ENCODE measurements at regions not wholly inside any gene's neighbourhood (a gene's known extent, or its start where the extent isn't known, plus 50 kb on each side); places are given as distances from the start of the nearest gene placed in this dataset.

DNA sequence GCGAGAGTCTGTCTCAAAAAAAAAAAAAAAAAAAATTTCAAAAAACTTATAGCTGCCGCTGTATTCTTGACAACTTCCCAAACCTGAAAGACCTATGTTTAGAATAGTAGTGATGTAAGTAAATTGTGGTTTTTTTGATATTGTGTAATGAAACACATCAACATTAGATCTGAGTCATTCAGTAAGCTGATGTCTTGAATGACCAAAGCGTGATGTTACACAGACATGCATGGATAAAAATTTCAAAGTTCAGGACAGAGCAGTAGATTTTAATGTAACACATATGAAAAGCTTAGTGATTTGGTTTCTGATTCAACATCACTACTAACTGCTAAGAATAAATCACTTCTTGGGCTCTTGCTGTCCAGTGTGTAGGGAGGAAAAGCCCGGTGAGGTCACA is 69.3 kb upstream of the MEX3C start:
- peaks cover 0 to 12% (median 10%) of the 10 kb centered on the region in 10 experiments; a peak in 13 of 20 replicates for H3K4me1 ChIP-seq
- no peaks in the 10 kb centered on the region for H3K36me3 ChIP-seq
- no peaks in the 10 kb centered on the region for H3K27me3 ChIP-seq
- H4K20me1 ChIP-seq: no peaks in the 10 kb centered on the region
- H3K9ac ChIP-seq: no peak overlapping the region
- peak overlapping the region in 9 of 11 experiments; percentile 3 to 72 (median 52); a peak in 14 of 22 replicates for H3K4me2 ChIP-seq
- peaks cover 14 to 28% (median 23%) of the 10 kb centered on the region in 11 experiments for H3K9me3 ChIP-seq (replicated peaks in 1 of 11)
- TF ChIP-seq Cebpa-rat (IDR thresholded peaks at IDR 0.05): no peak
- H3K27ac ChIP-seq: peak overlapping the region in 7 of 11 experiments; percentile 10 to 59 (median 35); a peak in 8 of 22 replicates
- H3K4me3 ChIP-seq: no peak overlapping the region

- H3K9me3 ChIP-seq (replicated peaks in 1 of 11): peaks cover 11 to 17% (median 17%) of the 10 kb centered on the region in 11 experiments
- no peaks in the 10 kb centered on the region for H4K20me1 ChIP-seq
- H3K4me3 ChIP-seq: no peak overlapping the region
- no peaks in the 10 kb centered on the region for H3K27me3 ChIP-seq
- H3K27ac ChIP-seq: no peak overlapping the region
- TF ChIP-seq Cebpa-rat (IDR thresholded peaks at IDR 0.05): no peak
- no peaks in the 10 kb centered on the region for H3K36me3 ChIP-seq
- no peak overlapping the region for H3K9ac ChIP-seq
- no peak overlapping the region for H3K4me2 ChIP-seq
- peaks cover 0 to 16% (median 8%) of the 10 kb centered on the region in 10 experiments; a peak in 9 of 20 replicates for H3K4me1 ChIP-seq
Observed at GRCh38 chr18:51273437-51273836, 76.0 kb upstream of the MEX3C start.

DNA sequence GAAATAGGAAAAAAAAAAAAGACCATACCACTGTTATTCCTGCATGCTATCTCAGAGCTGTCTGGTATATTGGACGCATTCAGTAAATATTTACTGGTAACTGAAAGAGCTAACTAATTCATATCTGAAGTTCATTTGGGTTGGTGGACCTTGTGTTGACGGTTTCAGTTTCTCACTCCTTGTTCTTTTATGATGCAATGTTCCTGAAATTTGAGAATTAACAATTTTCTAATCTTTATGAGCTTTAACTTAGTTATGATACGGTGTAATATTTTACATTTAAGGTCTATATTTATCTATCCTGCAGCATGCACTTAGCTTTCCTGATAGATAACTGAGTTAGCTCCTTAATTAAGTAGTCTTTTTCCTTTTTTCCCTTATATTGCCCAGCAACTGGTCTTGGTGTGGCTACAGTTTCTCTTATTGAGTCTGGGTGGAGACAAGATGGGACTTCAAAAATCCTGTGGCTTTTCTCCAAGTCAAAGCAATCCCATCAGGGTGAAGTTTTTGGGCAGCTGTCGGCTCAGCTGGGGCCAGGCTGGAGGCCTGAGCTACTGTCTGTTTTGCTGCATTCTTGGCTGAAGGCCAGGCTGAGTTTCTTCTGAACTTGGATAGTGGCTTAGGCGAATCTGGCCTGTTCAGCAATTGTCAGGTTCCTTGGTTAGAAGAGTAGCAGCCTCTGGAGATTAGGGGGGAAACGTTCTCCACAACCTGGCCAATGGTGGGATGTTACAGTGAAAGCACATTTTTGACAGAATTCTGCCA is 78.4 kb upstream of the MEX3C start:
- peaks cover under 1 to 8% (median 5%) of the 10 kb centered on the region in 11 experiments; a peak in 15 of 22 replicates for H3K9me3 ChIP-seq (replicated peaks in 1 of 11)
- H3K36me3 ChIP-seq: no peaks in the 10 kb centered on the region
- no peak for TF ChIP-seq Cebpa-rat (IDR thresholded peaks at IDR 0.05)
- H3K4me3 ChIP-seq: no peak overlapping the region
- no peaks in the 10 kb centered on the region for H3K27me3 ChIP-seq
- H3K27ac ChIP-seq: 0 out of 22 replicates have a peak overlapping the region, but pooled peaks of 1 of the 11 experiments have one; percentile 4
- peaks cover 0 to 16% (median 8%) of the 10 kb centered on the region in 10 experiments; a peak in 9 of 20 replicates for H3K4me1 ChIP-seq
- H3K9ac ChIP-seq: no peak overlapping the region
- H4K20me1 ChIP-seq: no peaks in the 10 kb centered on the region
- H3K4me2 ChIP-seq: peak overlapping the region in 7 of 11 experiments; percentile 1 to 44 (median 36); a peak in 11 of 22 replicates

- no peaks in the 10 kb centered on the region for H3K27me3 ChIP-seq
- no peak overlapping the region for H3K9ac ChIP-seq
- H3K4me2 ChIP-seq: no peak overlapping the region
- H3K27ac ChIP-seq: no peak overlapping the region
- no peaks in the 10 kb centered on the region for H4K20me1 ChIP-seq
- no peak overlapping the region for H3K4me3 ChIP-seq
- peaks cover 0 to 16% (median 8%) of the 10 kb centered on the region in 10 experiments; a peak in 9 of 20 replicates for H3K4me1 ChIP-seq
- no peaks in the 10 kb centered on the region for H3K36me3 ChIP-seq
- H3K9me3 ChIP-seq (replicated peaks in 1 of 11): no peaks in the 10 kb centered on the region
- TF ChIP-seq Cebpa-rat (IDR thresholded peaks at IDR 0.05): no peak
Observed at GRCh38 chr18:51278045-51278649, 80.7 kb upstream of the MEX3C start.

GRCh38 chr18:51279367-51279984 is 82.0 kb upstream of the MEX3C start:
- Histone ChIP-seq H4K20me1 (no peaks in the 10 kb centered on the region), H3K4me1 (peaks cover 0 to 16% (median 8%) of the 10 kb centered on the region in 10 experiments; a peak in 9 of 20 replicates), H3K27me3 (no peaks in the 10 kb centered on the region), H3K9me3 (replicated peaks in 1 of 11) (no peaks in the 10 kb centered on the region), H3K4me2 (no peak overlapping the region), H3K4me3 (no peak overlapping the region), H3K36me3 (no peaks in the 10 kb centered on the region), H3K27ac (no peak overlapping the region), H3K9ac (no peak overlapping the region)
- TF ChIP-seq Cebpa-rat (IDR thresholded peaks at IDR 0.05): no peak

- peaks cover 4 to 18% (median 12%) of the 10 kb centered on the region in 11 experiments; a peak in 16 of 22 replicates for H3K9me3 ChIP-seq (replicated peaks in 1 of 11)
- peaks cover 0 to 16% (median 11%) of the 10 kb centered on the region in 10 experiments; a peak in 13 of 20 replicates for H3K4me1 ChIP-seq
- no peak overlapping the region for H3K4me2 ChIP-seq
- no peak overlapping the region for H3K4me3 ChIP-seq
- H3K36me3 ChIP-seq: no peaks in the 10 kb centered on the region
- no peak overlapping the region for H3K9ac ChIP-seq
- no peak overlapping the region for H3K27ac ChIP-seq
- TF ChIP-seq Cebpa-rat (IDR thresholded peaks at IDR 0.05): no peak
- H3K27me3 ChIP-seq: no peaks in the 10 kb centered on the region
- no peaks in the 10 kb centered on the region for H4K20me1 ChIP-seq
Observed at GRCh38 chr18:51287818-51288508, 90.5 kb upstream of the MEX3C start.

- Histone ChIP-seq H3K27ac (no peak overlapping the region), H4K20me1 (no peaks in the 10 kb centered on the region), H3K4me1 (peaks cover 0 to 16% (median 11%) of the 10 kb centered on the region in 10 experiments; a peak in 13 of 20 replicates), H3K4me2 (no peak overlapping the region), H3K9ac (no peak overlapping the region), H3K36me3 (no peaks in the 10 kb centered on the region), H3K4me3 (no peak overlapping the region), H3K27me3 (no peaks in the 10 kb centered on the region), H3K9me3 (replicated peaks in 1 of 11) (peaks cover 4 to 18% (median 12%) of the 10 kb centered on the region in 11 experiments; a peak in 16 of 22 replicates)
- TF ChIP-seq Cebpa-rat (IDR thresholded peaks at IDR 0.05): no peak
Observed at GRCh38 chr18:51288582-51288981, 91.1 kb upstream of the MEX3C start.

DNA sequence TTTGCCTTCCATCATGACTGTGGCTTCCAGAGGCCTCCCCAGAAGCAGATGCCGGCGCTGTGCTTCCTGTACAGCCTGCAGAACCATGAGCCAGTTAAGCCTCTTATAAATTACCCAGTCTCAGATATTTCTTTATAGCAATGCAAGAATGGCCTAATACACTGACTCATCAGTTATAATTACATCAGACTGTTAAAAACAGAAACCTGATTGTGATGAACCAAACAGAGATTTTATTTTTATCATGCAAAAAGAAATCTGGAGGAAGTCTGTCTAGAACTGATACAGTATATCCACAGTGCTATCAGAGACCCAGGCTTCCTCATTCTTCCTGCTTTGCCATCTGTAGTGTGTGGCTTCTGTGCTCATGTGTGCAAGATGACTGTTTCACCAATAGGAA is 93.4 kb upstream of the MEX3C start:
- Histone ChIP-seq H3K36me3 (no peaks in the 10 kb centered on the region), H3K27me3 (no peaks in the 10 kb centered on the region), H3K4me1 (peaks cover 5 to 21% (median 13%) of the 10 kb centered on the region in 10 experiments; a peak in 18 of 20 replicates), H3K4me2 (peak overlapping the region in 2 of 11 experiments; percentile 18 to 42; a peak in 2 of 22 replicates), H3K9me3 (replicated peaks in 1 of 11) (peaks cover 4 to 22% (median 12%) of the 10 kb centered on the region in 11 experiments; a peak in 17 of 22 replicates), H3K4me3 (no peak overlapping the region), H4K20me1 (no peaks in the 10 kb centered on the region), H3K27ac (peak overlapping the region in 9 of 11 experiments; percentile 37 to 71 (median 55); a peak in 14 of 22 replicates), H3K9ac (no peak overlapping the region)
- no peak for TF ChIP-seq Cebpa-rat (IDR thresholded peaks at IDR 0.05)
